Smooth muscle cell (in vitro differentiated cells): ENCODE measurements at regions not wholly inside any gene's neighbourhood (a gene's known extent, or its start where the extent isn't known, plus 50 kb on each side); places are given as distances from the start of the nearest gene placed in this dataset.

Experiments used
- DNase-seq: peaks from one replicate; lab custom pipeline; 2025; ENCODE audit not compliant: unreplicated experiment; lab: John Stamatoyannopoulos, UW
- H2AFZ ChIP-seq: fragments of 200-600 bp; sonication (generic); 2 replicates; pipeline ENCODE4 v1.6.0; 2016; ENCODE audit warnings: antibody characterized with exemption, low read depth, mild to moderate bottlenecking
- H3F3A ChIP-seq: fragments of 200-600 bp; sonication (generic); 2 replicates; pipeline ENCODE4 v1.6.0; 2017; ENCODE audit warnings: antibody characterized with exemption, low read depth
- H3K27ac ChIP-seq: fragments of 200-600 bp; sonication (generic); 2 replicates; pipeline ENCODE4 v1.5.1; 2016; ENCODE audit warnings: low read depth, mild to moderate bottlenecking
- H3K27me3 ChIP-seq: fragments of 200-600 bp; sonication (generic); 2 replicates; pipeline ENCODE4 v1.6.1; 2016; ENCODE audit warnings: low read depth, mild to moderate bottlenecking
- H3K36me3 ChIP-seq: fragments of 200-600 bp; sonication (generic); 2 replicates; pipeline ENCODE4 v1.5.1; 2016; ENCODE audit warnings: low read depth
- H3K4me1 ChIP-seq: fragments of 200-600 bp; sonication (generic); 2 replicates; pipeline ENCODE4 v1.5.1; 2016; ENCODE audit warnings: low read depth
- H3K4me2 ChIP-seq: fragments of 200-600 bp; sonication (generic); 2 replicates; pipeline ENCODE4 v1.6.0; 2016; ENCODE audit warnings: mild to moderate bottlenecking
- H3K4me3 ChIP-seq: fragments of 200-600 bp; sonication (generic); 2 replicates; pipeline ENCODE4 v1.5.1; 2016; ENCODE audit warnings: mild to moderate bottlenecking
- H3K79me2 ChIP-seq: fragments of 200-600 bp; sonication (generic); 2 replicates; pipeline ENCODE4 v1.6.0; 2016; ENCODE audit warnings: low read depth, mild to moderate bottlenecking
- H3K9ac ChIP-seq: fragments of 200-600 bp; sonication (generic); 2 replicates; pipeline ENCODE4 v1.6.0; 2016; ENCODE audit warnings: low read depth
- H3K9me3 ChIP-seq: fragments of 200-600 bp; sonication (generic); replicated peaks from 2 replicates; pipeline ENCODE4 v1.5.1; 2016; ENCODE audit warnings: low read depth
- H4K20me1 ChIP-seq: fragments of 200-600 bp; sonication (generic); 2 replicates; pipeline ENCODE4 v1.6.0; 2016; ENCODE audit warnings: low read depth
- CTCF ChIP-seq: fragments of 200-600 bp; sonication (generic); IDR thresholded peaks from 2 replicates; pipeline ENCODE4 v1.5.1; 2017; ENCODE audit warnings: borderline replicate concordance, mild to moderate bottlenecking, antibody characterized with exemption; ENCODE audit not compliant: insufficient read depth, poor library complexity, severe bottlenecking
- WGBS: methylation state at CpG from one replicate; pipeline ENCODE4 v1.1.7; 2016; ENCODE audit warnings: low lambda C conversion rate; 5-methylcytosine and 5-hydroxymethylcytosine counted together

- no peak for TF ChIP-seq CTCF
- no peaks in the 10 kb centered on the region for H3K4me1 ChIP-seq
- no peak overlapping the region for H3K4me2 ChIP-seq
- no peaks in the 10 kb centered on the region for H3K9me3 ChIP-seq
- H3K27ac ChIP-seq = no peak overlapping the region
- H3F3A ChIP-seq = no peaks in the 10 kb centered on the region
- peaks cover 16% of the 10 kb centered on the region for H3K27me3 ChIP-seq
- no peak overlapping the region for H3K4me3 ChIP-seq
- no peaks in the 10 kb centered on the region for H3K36me3 ChIP-seq
- H4K20me1 ChIP-seq = no peaks in the 10 kb centered on the region
- WGBS = 10% methylated on average over 1 of the region's 1 CpG
- DNase-seq = no peak
- peak overlapping the region; percentile 38 for H2AFZ ChIP-seq
- H3K79me2 ChIP-seq = no peaks in the 10 kb centered on the region
- no peak overlapping the region for H3K9ac ChIP-seq
These were observed 1024.9 kb upstream of the ADGRL3 start for GRCh38 chr4:60175241-60175640.

GRCh38 chr4:60187428-60187827 lies 1012.7 kb upstream of the ADGRL3 start:
- WGBS = 98% methylated on average over 3 of the region's 3 CpGs
- H3K36me3 ChIP-seq = no peaks in the 10 kb centered on the region
- no peak overlapping the region for H3K27ac ChIP-seq
- no peak overlapping the region for H2AFZ ChIP-seq
- H3F3A ChIP-seq = no peaks in the 10 kb centered on the region
- no peaks in the 10 kb centered on the region for H3K27me3 ChIP-seq
- no peak overlapping the region for H3K9ac ChIP-seq
- no peaks in the 10 kb centered on the region for H4K20me1 ChIP-seq
- no peaks in the 10 kb centered on the region for H3K9me3 ChIP-seq
- H3K4me2 ChIP-seq = no peak overlapping the region
- TF ChIP-seq CTCF = no peak
- H3K4me1 ChIP-seq = no peaks in the 10 kb centered on the region
- H3K79me2 ChIP-seq = no peaks in the 10 kb centered on the region
- DNase-seq = no peak
- no peak overlapping the region for H3K4me3 ChIP-seq

GRCh38 chr4:60189286-60189685 lies 1010.8 kb upstream of the ADGRL3 start:
- DNase-seq = no peak
- no peak overlapping the region for H3K4me2 ChIP-seq
- no peaks in the 10 kb centered on the region for H3K36me3 ChIP-seq
- no peaks in the 10 kb centered on the region for H3K79me2 ChIP-seq
- TF ChIP-seq CTCF = no peak
- no peak overlapping the region for H2AFZ ChIP-seq
- H4K20me1 ChIP-seq = no peaks in the 10 kb centered on the region
- no peaks in the 10 kb centered on the region for H3F3A ChIP-seq
- H3K27me3 ChIP-seq = no peaks in the 10 kb centered on the region
- H3K27ac ChIP-seq = no peak overlapping the region
- WGBS = 85% methylated on average over 5 of the region's 5 CpGs
- no peaks in the 10 kb centered on the region for H3K9me3 ChIP-seq
- no peaks in the 10 kb centered on the region for H3K4me1 ChIP-seq
- no peak overlapping the region for H3K9ac ChIP-seq
- H3K4me3 ChIP-seq = no peak overlapping the region

- no peak overlapping the region for H3K9ac ChIP-seq
- no peaks in the 10 kb centered on the region for H3F3A ChIP-seq
- H4K20me1 ChIP-seq = no peaks in the 10 kb centered on the region
- no peaks in the 10 kb centered on the region for H3K27me3 ChIP-seq
- DNase-seq = no peak
- no peaks in the 10 kb centered on the region for H3K79me2 ChIP-seq
- H3K27ac ChIP-seq = no peak overlapping the region
- no peak overlapping the region for H2AFZ ChIP-seq
- H3K4me1 ChIP-seq = no peaks in the 10 kb centered on the region
- no peak for TF ChIP-seq CTCF
- no peak overlapping the region for H3K4me3 ChIP-seq
- WGBS = 89% methylated on average over 1 of the region's 1 CpG
- H3K4me2 ChIP-seq = no peak overlapping the region
- no peaks in the 10 kb centered on the region for H3K9me3 ChIP-seq
- H3K36me3 ChIP-seq = no peaks in the 10 kb centered on the region
These were observed 1005.9 kb upstream of the ADGRL3 start for GRCh38 chr4:60194214-60194613.
